ENCODE measurements at regions not wholly inside any gene's neighbourhood (a gene's known extent, or its start where the extent isn't known, plus 50 kb on each side); places are given as distances from the start of the nearest gene placed in this dataset.

DNA sequence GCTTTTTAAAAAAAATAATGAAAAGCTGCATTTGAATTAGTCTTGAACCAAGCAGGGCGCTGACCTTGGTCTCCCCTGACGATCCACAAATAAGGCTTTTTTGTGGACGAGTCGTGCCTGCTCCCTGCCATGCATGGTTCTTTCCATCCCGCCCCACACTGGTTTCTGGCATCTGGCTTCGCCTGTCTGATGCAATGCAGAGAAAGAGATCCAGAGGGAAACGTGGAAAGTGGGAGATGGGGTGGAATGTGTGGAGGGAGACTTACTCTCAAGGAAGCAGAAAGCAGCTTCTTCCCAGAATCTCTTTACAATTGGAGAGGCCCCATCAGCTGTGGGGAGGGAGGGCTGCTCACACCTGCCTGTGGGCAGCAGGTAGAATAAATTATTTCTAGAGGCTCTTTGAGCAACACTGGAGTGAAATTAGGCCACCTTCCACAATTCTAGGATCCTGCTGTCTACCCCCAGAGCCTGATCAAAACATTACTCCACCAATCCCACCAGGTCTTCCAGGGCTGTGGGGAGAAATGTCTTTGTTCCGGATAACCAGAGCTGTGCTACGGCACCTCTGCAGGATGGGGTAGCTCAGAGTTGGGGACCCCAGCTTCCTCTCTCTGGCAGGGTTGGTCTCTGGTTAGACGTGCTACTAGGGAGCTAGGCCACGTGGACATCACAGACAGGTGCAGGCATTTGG, 183.5 kb downstream of the UQCRFS1 start:
- H3K4me2 ChIP-seq (ENCODE audit: control insufficient read depth, insufficient read depth), result no peak overlapping the region
- ChIA-PET CTCF (no interaction called here), POLR2A (no interaction called here), RAD21 (ENCODE audit: unreplicated experiment) (no interaction called here), SMC1A (ENCODE audit: uncharacterized antibody, unreplicated experiment) (no interaction called here)
- H3K27ac ChIP-seq (ENCODE audit: control insufficient read depth, insufficient read depth), result no peak overlapping the region
- H3K79me2 ChIP-seq (ENCODE audit: control insufficient read depth, insufficient read depth, low read length), result no peaks in the 10 kb centered on the region
- H2AFZ ChIP-seq (ENCODE audit: control insufficient read depth, low read depth, low read length), result no peak overlapping the region
- no peaks in the 10 kb centered on the region for H3K36me3 ChIP-seq (ENCODE audit: control insufficient read depth in 2 of 2, insufficient read depth in 2 of 2, low read length in 1 of 2)
- no peak for TF ChIP-seq SMC3 (IDR thresholded peaks at IDR 0.05; ENCODE audit: borderline replicate concordance, low read length)
- TF ChIP-seq, protein P1, sequence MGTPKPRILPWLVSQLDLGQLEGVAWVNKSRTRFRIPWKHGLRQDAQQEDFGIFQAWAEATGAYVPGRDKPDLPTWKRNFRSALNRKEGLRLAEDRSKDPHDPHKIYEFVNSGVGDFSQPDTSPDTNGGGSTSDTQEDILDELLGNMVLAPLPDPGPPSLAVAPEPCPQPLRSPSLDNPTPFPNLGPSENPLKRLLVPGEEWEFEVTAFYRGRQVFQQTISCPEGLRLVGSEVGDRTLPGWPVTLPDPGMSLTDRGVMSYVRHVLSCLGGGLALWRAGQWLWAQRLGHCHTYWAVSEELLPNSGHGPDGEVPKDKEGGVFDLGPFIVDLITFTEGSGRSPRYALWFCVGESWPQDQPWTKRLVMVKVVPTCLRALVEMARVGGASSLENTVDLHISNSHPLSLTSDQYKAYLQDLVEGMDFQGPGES (IDR thresholded peaks at IDR 0.05), result no peak
- TF ChIP-seq NKRF (conservative IDR thresholded peaks at IDR 0.05), result no peak
- no peak for TF ChIP-seq YBX1 (IDR thresholded peaks at IDR 0.05)
- no peak for TF ChIP-seq BMI1 (IDR thresholded peaks at IDR 0.05; ENCODE audit: borderline replicate concordance)
- no peak for TF ChIP-seq JUND (IDR thresholded peaks at IDR 0.05; ENCODE audit: low read depth, low read length)
- no peak for TF ChIP-seq CREB1 (IDR thresholded peaks at IDR 0.05; ENCODE audit: low read depth)
- no peak for TF ChIP-seq SKIL (IDR thresholded peaks at IDR 0.05; ENCODE audit: low read depth, poor library complexity, severe bottlenecking)
- TF ChIP-seq ZSCAN29 (IDR thresholded peaks at IDR 0.05), result no peak
- TF ChIP-seq MTA3 (IDR thresholded peaks at IDR 0.05; ENCODE audit: borderline replicate concordance, low read length), result no peak
- BruUV-seq (replicated peaks), result no TSS peak
- H3K4me3 ChIP-seq, result no peak overlapping the region
- H4K20me1 ChIP-seq (ENCODE audit: control insufficient read depth, insufficient read depth), result no peaks in the 10 kb centered on the region
- DNase-seq (ENCODE audit: low read depth, low spot score) (no peak), ATAC-seq (no peak), FAIRE-seq (no peak)
- H3K9ac ChIP-seq (ENCODE audit: control insufficient read depth, insufficient read depth, low read length), result no peak overlapping the region
- intact Hi-C loops (cut with micrococcal nuclease; ENCODE audit: unreplicated experiment), result no loop called here
- H3K27me3 ChIP-seq (replicated peaks in 1 of 2; ENCODE audit: control insufficient read depth in 2 of 2, insufficient read depth in 2 of 2, low read length in 1 of 2), result no peaks in the 10 kb centered on the region
- in situ Hi-C loops (cut with MboI), result no loop called here
- WGBS (ENCODE audit: insufficient coverage, insufficient replicate concordance, low lambda C conversion rate, missing lambda C conversion rate), result 45% methylated on average over 10 of the region's 11 CpGs
- peaks cover 2% of the 10 kb centered on the region; the same call in 1 of the 3 replicates for H3K9me3 ChIP-seq (replicated peaks; ENCODE audit: control insufficient read depth, insufficient read depth, low read length)
- H3K4me1 ChIP-seq (ENCODE audit: control insufficient read depth, insufficient read depth, low read length), result no peaks in the 10 kb centered on the region
